ENCODE measurements at regions not wholly inside any gene's neighbourhood (a gene's known extent, or its start where the extent isn't known, plus 50 kb on each side); places are given as distances from the start of the nearest gene placed in this dataset.

DNA sequence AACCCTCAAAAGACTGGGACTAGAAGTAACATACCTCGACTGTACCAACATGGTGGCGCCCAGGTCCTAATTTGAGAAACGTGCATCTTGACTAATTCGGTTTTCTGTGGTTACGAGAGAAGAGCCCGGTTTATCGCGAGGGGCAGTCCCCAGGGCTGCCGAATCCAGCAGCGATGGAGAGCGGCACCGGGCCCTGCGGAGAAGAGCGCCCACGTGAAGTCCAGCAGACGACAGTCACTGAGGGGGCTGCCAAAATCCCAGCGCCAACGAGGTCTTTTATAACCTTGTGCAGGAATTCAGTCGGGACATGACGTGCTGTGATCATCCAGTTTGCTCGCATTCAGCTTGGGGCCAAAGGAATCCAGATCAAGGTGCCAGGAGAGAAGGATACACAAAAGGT is 187.5 kb upstream of the SLITRK2 start:
- intact Hi-C loops (cut with DNase I): no loop called here

DNA sequence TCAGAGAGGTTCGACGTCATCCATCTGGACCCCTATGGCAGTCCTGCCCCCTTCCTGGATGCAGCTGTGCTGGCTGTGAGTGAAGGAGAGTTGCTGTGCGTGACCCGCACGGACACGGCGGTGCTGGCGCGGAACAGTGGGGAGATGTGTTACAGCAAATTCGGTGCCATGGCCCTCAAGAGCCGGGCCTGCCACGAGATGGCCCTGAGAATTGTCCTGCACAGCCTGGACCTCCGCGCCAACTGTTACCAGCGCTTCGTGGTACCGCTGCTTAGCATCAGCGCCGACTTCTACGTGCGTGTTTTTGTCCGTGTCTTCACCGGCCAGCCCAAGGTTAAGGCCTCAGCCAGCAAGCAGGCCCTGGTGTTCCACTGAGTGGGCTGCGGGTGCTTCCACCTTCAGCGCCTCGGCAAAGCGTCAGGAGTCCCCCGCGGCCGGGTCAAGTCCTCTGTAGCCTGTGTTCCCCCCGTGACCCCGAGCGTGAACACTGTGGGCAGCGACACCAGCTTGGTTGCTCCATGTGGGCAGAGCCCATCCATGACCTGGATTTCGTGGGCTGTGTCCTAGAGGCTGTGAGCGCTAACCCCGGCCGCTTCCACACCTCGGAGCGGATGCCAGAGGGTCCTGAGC is 186.7 kb upstream of the SLITRK2 start:
- intact Hi-C loops (cut with DNase I): no loop called here
- peak in 2 of 10 donors; percentile 64 to 81 for DNase-seq

More for the DNA sequence above, 187.5 kb upstream of the SLITRK2 start:
- DNase-seq: peak in 1 of 10 donors; percentile 72

DNA sequence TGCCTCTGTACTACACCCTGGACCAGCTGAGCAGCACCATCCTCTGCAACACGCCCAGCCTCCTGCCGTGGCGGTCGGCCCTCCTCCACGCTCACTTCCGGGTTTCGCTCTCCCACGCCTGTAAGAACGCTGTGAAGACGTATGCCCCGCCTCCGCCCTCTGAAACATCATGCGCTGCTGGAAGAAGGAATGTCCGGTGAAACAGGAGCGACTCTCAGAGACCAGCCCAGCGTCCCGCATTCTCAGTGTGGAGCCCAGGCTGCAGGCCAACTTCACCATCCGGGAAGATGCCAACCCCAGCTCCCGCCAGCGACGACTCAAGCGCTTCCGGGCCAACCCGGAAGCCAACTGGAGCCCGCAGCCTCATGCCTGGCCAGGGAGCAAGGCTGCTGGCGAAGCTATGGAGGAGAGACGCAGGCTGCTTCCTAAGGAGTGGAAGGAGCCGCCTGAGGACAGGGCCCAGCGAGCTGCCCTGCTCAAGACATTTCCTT is 186.1 kb upstream of the SLITRK2 start:
- DNase-seq: peak in 3 of 10 donors; percentile 63 to 70 (median 68)
- intact Hi-C loops (cut with DNase I): no loop called here

DNA sequence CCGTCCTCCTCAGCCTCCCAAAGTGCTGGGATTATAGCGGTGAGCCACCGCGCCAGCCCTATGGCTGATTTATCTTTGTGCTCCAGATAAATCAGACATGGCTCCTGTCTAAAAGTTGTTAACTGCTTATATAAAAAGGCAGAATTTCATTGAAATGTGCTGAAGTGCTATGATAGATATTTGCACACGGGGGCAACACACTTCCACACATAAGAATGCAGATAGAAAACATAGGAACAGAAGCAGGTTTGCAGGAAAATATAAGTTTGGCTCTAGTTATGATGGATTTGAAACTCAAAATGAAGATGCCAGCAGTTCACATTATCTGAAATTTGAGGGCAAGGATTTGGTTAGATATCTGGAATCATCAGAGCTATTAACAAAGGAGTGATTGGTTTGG is 163.1 kb upstream of the SLITRK2 start:
- no peak for DNase-seq
- intact Hi-C loops (cut with DNase I): loop anchor here (10.0 kb wide), 1 partner anchor 250 kb away; no protein-coding TSS in a partner anchor

DNA sequence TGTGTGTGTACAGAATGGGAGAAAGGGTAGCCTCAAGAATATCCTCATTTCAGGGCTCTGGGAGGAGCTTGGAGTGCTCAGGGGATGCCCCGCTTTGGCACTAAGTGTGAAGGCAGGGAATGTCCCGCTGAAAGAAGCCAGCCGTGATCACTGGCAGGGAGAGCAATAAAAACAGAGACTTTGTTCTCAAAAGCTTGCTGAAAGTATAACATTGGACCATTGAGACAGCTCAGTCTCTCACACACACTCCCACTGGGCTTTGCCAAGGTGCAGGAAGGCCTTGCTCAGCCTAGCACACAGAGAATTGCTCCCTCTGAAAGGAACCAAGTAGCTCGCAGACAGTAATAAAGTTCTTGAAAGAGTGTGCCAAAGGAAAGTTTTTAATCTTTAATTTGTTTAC is 143.8 kb upstream of the SLITRK2 start:
- intact Hi-C loops (cut with DNase I): no loop called here
- DNase-seq: peak in 3 of 10 donors; percentile 5 to 52 (median 10)

DNA sequence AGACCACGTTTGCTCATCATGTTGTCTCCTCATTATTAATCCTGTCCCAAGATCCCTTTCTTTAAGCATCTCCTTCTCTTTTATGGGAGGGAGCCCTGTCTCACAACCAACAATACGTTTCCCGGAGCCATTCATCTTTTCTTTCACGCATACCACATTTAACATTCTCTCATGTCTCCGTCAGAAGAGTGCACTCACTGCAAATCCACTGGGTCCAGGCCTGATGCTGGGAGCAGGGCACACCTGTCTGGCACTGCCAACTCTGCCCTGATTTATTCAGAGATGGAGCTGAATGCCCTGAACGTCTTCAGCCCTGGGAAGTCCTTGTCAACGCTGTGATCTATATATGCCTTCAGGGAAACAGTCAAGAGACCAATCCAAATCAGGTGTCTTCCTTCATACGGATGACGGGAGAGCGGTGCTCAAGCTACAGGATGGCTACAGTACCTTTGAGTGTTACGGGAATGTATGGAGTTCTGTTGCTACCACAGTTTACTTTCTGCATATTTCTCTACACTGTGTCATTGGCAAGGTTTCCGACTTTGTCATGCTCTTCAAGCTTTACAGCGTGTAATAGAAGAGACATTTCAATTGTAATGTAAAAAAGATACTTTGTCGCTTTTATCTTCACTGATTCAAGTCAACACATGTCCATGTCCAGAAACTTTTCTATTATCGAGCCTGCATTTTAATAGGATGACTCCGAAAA is 140.4 kb upstream of the SLITRK2 start:
- intact Hi-C loops (cut with DNase I): no loop called here
- DNase-seq: no peak

DNA sequence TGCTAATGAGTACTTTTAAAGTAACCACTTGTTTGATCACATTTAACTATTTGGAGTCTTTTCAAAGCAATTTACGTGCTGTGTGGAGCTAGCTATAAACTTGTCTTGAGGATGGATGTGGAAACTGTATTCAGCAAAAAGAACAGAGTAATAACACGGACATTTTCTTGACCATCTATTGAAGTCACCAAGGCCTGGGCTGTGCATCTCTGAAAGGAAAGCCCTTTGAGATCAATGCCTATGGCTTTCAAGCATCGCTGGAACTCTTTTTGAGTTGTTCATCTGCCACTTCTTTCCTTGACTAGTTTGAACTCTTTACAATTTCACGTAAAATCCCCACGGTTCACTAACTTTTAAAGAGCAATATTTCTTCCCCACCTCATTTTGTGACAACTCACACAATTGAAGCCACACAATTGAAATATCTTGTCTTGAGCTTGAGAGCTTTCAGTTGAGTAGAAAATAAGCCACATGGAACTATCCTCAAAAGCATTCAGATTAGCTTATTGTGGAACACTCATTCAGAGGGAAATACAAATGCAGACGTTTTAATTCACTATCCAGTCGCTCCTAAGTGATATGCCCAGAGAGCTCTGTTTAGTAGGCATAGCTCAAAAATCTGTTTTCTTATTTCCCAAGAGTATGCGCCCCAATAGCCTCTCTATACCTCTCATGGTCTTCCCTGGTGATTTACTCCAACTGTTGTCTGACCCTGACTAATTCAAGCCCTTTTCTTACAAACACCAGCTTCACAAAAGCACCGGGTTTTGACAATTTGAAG is 134.9 kb upstream of the SLITRK2 start:
- DNase-seq: no peak
- intact Hi-C loops (cut with DNase I): no loop called here

DNA sequence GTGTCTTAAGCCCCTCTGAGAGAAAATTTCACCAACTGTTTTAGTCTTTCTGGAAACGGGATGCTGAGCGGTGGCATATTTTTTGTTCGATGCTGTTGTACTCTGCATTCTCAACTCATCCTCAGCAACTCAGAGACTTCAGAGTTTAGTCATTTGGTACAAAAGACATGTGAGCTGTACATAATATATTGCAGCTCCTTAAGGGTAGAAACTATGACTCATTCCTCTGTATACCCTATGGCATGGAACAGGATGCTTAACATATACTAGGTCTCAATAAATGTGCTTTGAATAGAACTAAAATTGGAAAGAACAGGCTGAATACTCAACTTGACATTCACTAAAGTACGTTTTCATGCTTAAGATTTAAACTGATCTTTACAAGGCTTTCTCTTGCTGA is 130.5 kb upstream of the SLITRK2 start:
- intact Hi-C loops (cut with DNase I): no loop called here

DNA sequence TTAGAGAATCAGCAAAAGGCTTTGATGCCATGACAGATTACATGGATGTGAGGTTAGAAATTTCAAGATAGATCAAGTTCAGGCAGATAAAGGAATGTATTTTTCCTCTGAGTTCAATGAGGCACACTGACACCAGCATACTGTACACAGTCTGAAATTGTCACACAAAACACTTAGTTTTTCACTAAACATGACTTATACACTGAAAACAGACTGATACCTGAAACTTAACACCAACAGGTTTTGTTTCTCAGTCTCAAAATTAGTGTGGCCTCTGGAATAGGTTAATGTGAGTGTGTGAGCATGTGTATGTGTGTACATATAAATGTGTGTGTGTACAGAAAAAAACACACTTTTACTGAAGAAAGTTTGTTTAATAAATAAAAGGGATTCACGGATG is 129.9 kb upstream of the SLITRK2 start:
- DNase-seq: no peak
- intact Hi-C loops (cut with DNase I): no loop called here

More for the DNA sequence above, 130.5 kb upstream of the SLITRK2 start:
- DNase-seq: no peak

DNA sequence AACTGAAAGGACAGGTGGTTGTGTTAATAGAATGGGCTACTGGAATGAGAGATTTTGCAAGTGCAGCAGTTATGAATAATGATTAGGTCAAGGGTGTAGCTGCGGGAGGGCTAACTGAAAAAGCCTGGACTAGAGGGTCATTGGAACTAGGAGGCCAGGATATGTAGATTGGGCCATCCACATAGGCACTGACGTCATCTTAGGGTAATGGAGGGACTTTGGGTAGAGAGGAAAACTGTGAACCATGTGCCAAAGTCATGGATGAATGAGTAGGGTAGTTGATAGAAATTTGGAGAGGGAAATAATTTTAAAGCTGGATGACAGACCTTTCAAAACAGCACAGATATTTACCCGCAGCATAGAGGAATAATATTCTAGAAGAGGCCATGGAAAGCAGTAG is 123.6 kb upstream of the SLITRK2 start:
- intact Hi-C loops (cut with DNase I): no loop called here
- DNase-seq: no peak

DNA sequence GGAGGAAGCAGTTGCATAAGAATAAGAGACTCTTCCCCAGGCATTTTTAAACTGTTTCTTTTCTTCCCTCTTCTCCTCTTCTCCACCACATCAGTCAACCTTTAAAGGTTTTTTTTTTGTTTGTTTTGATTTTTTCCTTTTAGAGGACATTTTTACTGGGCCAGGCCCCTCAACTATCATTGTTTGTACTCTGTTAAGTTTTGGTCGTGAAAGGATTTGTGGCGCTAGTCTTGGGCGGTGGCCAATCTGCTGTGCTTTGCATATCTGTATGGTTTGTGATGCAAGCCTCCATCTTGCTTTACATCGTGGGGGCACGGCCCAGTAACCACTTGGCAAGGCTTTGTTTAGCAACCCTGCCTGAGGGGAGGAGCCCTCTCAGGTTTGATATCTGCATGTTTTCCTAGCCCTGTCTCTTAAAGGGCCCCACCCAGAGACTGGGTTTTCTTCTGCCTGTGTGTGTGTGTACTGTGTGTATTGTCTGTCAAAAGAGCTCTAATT is 101.9 kb upstream of the SLITRK2 start:
- no peak for DNase-seq
- intact Hi-C loops (cut with DNase I): no loop called here

DNA sequence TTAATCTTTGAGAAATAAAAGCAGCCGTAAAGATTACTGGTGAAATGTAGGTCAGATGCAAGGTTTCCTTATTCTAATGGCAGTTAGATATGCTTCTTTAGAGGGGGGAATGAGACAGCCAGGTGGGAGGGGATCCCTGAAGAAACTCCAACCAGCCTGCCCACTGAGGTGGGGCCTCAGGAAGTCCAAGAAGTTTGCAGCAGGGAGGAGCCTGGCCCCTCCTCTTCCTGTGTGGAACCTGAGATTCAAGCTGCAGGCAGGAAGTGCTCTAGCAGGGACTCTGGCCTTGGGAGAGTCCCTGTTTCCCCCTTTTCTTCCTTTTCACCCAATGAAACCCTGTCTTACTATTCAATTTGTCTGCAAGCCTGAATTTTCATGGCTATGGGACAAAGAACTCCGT is 101.4 kb upstream of the SLITRK2 start:
- intact Hi-C loops (cut with DNase I): no loop called here

DNA sequence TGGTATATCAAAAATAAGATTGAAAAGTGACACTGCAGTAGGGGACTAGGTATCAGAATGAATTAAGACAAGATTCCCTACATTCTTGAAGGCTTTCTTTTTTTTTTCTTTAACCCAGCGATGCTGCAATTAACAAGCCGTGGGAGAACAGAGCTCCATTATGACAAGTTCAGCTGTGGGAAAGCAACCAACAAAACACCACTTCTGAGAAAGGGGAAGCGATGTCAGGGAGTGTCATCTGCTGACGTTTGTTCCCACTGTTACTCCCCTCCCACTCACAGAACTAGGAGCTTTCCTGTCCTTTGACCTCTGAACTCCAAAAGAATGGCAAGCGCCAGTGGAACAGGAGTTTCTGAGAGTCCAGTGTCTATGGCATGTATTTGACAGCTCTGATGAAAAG is 90.2 kb upstream of the SLITRK2 start:
- DNase-seq: peak in 5 of 10 donors; percentile 7 to 75 (median 26)

More for the DNA sequence above, 101.4 kb upstream of the SLITRK2 start:
- DNase-seq: no peak

DNA sequence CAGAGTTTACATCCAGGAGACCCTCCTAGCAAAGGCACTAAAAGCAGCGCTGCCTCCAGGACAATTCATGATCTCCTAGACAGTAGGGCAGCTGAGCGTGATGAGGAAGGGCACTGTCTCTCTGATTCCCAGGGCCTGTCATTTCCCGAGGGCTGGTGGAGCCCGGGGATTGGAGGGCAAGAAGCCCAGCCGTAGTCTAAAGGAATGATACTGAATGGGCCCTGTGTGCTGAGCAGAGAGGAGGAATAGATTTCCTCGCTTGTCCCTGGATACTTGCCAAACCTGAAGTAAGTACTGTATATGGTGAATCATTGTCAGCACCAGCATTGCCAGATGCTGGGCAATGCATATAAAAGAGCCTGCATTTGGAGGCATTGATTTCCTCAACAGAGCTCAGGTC is 88.0 kb upstream of the SLITRK2 start:
- intact Hi-C loops (cut with DNase I): loop anchor here (5.0 kb wide), 1 partner anchor 93 kb away; no protein-coding TSS in a partner anchor
- DNase-seq: peak in 9 of 10 donors; percentile 16 to 92 (median 55)

More for the DNA sequence above, 90.2 kb upstream of the SLITRK2 start:
- intact Hi-C loops (cut with DNase I): loop anchor here (5.0 kb wide), 1 partner anchor 95 kb away; no protein-coding TSS in a partner anchor

DNA sequence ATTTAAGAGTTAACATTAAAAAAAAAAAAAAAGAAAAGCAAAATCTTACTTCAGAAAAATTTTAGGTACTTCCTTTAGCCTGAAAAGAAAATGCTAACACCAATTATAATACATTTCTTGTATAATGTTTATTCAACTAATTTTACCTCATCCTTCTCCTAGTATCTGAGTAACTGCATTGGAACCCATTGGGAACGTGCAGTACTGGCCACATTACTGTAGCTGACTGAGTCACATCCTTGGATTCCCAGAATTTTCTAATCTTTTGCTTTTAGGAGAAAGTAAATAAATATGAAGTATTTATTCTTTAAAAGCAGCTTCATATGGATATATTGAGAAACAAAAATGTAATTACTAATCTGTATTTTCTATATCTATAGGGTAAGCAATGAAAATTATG is 82.6 kb upstream of the SLITRK2 start:
- intact Hi-C loops (cut with DNase I): no loop called here
- no peak for DNase-seq

DNA sequence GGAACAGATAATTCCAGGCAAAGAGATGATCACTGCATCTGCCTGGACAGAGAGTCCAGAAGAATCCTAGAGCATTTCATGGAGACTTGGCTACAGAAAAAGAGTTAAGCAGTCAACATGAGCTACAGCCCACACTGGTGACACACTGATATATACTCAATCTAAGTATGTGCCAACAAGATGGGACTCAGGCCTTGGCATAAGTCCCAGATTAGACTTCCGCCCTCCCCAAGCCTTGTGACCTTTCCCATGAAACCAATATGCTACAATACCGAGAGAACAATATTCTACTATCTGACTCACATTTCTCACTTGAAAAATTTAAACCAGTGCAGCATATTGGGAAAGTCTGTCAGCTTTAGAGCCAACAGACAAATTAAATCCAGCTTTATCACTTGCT is 65.7 kb upstream of the SLITRK2 start:
- intact Hi-C loops (cut with DNase I): no loop called here
- DNase-seq: no peak

All from posterior cingulate gyrus (tissue), 11 donors.